ENCODE measurements at regions not wholly inside any gene's neighbourhood (a gene's known extent, or its start where the extent isn't known, plus 50 kb on each side); places are given as distances from the start of the nearest gene placed in this dataset.

DNA sequence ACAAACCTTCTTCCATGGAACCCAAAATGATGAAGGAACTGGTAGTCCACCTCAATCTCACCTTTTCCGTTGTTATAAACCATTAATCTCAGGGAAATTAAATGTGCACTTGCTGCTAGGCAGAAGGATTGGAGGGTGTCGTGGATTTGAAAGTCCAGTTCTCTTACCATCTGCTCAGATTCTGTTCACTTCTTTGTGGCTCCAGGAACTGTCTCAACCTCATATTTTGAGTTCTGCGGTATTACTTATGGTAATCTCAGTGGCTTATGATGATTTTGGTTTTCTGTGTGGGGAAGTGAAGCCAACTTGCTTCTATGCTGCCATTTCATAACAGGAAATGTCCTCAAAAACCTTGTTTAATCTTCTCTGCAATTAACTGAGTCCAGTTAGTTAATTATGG is 136.4 kb downstream of the CDC14C start:
- DNase-seq (ENCODE audit: low spot score in 2 of 2, unreplicated experiment in 2 of 2) = no peak
- TF ChIP-seq, protein P1, sequence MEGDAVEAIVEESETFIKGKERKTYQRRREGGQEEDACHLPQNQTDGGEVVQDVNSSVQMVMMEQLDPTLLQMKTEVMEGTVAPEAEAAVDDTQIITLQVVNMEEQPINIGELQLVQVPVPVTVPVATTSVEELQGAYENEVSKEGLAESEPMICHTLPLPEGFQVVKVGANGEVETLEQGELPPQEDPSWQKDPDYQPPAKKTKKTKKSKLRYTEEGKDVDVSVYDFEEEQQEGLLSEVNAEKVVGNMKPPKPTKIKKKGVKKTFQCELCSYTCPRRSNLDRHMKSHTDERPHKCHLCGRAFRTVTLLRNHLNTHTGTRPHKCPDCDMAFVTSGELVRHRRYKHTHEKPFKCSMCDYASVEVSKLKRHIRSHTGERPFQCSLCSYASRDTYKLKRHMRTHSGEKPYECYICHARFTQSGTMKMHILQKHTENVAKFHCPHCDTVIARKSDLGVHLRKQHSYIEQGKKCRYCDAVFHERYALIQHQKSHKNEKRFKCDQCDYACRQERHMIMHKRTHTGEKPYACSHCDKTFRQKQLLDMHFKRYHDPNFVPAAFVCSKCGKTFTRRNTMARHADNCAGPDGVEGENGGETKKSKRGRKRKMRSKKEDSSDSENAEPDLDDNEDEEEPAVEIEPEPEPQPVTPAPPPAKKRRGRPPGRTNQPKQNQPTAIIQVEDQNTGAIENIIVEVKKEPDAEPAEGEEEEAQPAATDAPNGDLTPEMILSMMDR (IDR thresholded peaks at IDR 0.05; ENCODE audit: unreplicated experiment) = no peak
- no peak overlapping the region for H3K27ac Mint-ChIP-seq
- peaks cover 4% of the 10 kb centered on the region for H3K27me3 Mint-ChIP-seq (ENCODE audit: low read depth)
- peaks cover 22% of the 10 kb centered on the region for H3K9me3 Mint-ChIP-seq
- no peaks in the 10 kb centered on the region for H3K4me1 Mint-ChIP-seq
- H3K4me3 Mint-ChIP-seq = no peak overlapping the region
- H3K36me3 Mint-ChIP-seq = no peaks in the 10 kb centered on the region

DNA sequence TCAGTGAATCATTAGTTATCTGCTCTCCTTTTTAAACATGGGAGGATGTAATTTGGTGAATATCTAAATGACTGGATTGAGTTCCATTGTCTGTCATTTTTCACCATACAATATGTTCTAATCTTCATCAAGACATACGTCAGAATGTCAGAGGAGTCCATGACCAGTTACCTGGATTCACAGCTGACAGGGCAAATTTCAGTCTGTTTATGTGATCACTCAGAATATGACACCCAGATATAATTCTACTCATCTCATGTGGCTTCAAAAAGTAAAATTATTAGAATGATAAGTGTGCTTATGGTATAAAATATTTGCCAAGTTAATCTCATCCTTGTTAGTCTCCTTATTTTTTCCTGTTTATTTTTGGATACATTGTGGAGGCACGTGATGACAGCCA is 150.2 kb downstream of the CDC14C start:
- no peak for DNase-seq (ENCODE audit: low spot score in 2 of 2, unreplicated experiment in 2 of 2)
- Mint-ChIP-seq H3K9me3 (peaks cover 15% of the 10 kb centered on the region), H3K4me3 (no peak overlapping the region), H3K36me3 (no peaks in the 10 kb centered on the region), H3K27ac (no peak overlapping the region), H3K4me1 (no peaks in the 10 kb centered on the region), H3K27me3 (ENCODE audit: low read depth) (no peaks in the 10 kb centered on the region)
- TF ChIP-seq, protein P1 (IDR thresholded peaks at IDR 0.05; ENCODE audit: unreplicated experiment) = no peak

DNA sequence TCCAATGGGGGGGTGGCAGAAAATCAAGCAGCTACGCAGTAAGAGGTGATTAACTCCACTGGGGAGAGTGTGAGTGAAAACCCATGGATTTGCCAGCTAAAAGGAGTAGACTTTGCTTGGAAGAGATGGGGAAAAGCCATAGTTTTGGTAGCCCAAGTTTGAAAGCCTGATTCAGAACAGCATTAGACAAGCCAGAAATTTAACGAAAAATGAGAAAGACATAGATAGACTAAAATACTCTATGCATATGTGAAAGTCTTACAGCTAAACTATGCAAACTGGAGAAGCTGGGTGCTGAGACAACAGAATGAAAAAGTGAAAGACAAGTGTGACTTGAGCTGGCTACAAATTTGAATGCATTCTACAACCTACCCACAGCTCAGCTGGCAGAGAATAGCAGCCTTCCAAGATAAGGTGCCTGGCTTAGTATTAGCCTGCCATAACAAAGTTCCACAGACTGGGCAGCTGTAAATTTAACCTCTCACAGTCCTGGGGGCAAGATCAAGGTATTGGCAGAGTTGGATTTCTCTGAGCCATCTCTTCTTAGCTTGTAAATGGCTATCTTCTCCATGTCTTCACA is 156.6 kb downstream of the CDC14C start:
- no peaks in the 10 kb centered on the region for H3K36me3 Mint-ChIP-seq
- TF ChIP-seq, protein P1 (IDR thresholded peaks at IDR 0.05; ENCODE audit: unreplicated experiment) = no peak
- H3K9me3 Mint-ChIP-seq = peaks cover 18% of the 10 kb centered on the region
- H3K27ac Mint-ChIP-seq = no peak overlapping the region
- H3K27me3 Mint-ChIP-seq (ENCODE audit: low read depth) = no peaks in the 10 kb centered on the region
- no peak overlapping the region for H3K4me3 Mint-ChIP-seq
- no peak for DNase-seq (ENCODE audit: low spot score in 2 of 2, unreplicated experiment in 2 of 2)
- no peaks in the 10 kb centered on the region for H3K4me1 Mint-ChIP-seq

DNA sequence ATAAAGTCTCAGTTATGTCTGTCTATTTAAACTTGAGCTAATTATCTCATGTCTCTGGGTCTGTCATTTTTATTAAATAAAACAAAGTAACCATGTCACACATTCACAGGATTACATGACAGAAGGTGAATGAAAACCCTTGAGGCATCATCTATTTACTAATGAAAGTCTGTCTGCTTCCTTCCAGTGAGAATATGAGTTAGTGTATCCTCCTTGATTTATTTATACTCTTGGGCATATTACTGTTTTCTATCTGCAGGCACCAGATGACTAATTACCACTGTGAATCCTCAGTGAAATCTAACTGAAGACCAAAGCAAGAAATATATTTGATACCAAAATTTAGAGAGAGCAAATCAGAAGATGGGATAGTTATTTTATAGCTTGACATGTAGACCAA is 163.7 kb downstream of the CDC14C start:
- Mint-ChIP-seq H3K27ac (no peak overlapping the region), H3K4me1 (peaks cover 6% of the 10 kb centered on the region), H3K4me3 (no peak overlapping the region), H3K36me3 (no peaks in the 10 kb centered on the region), H3K27me3 (ENCODE audit: low read depth) (no peaks in the 10 kb centered on the region), H3K9me3 (no peaks in the 10 kb centered on the region)
- TF ChIP-seq, protein P1 (IDR thresholded peaks at IDR 0.05; ENCODE audit: unreplicated experiment) = no peak
- DNase-seq (ENCODE audit: low spot score in 2 of 2, unreplicated experiment in 2 of 2) = no peak

DNA sequence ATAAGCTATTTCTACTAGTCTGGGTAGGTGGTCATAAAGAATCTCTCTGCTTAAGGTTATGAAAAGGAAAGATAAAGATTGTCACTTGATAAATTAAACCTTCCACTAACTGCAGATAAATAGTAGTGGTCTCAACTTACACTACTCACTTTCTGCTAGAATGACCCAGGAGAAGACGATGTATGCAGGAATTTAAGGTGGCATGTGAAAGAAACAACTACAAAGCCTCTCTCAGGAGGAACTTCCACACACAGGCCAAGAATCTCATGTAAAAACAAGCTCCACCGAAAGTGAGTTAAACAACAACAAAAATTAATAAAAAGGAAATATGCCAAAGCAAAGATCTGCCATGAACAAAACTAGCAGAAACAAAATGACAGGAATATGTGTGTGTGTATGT is 165.4 kb downstream of the CDC14C start:
- Mint-ChIP-seq H3K4me1 (peaks cover 6% of the 10 kb centered on the region), H3K27ac (no peak overlapping the region)
- TF ChIP-seq, protein P1 (IDR thresholded peaks at IDR 0.05; ENCODE audit: unreplicated experiment) = no peak

DNA sequence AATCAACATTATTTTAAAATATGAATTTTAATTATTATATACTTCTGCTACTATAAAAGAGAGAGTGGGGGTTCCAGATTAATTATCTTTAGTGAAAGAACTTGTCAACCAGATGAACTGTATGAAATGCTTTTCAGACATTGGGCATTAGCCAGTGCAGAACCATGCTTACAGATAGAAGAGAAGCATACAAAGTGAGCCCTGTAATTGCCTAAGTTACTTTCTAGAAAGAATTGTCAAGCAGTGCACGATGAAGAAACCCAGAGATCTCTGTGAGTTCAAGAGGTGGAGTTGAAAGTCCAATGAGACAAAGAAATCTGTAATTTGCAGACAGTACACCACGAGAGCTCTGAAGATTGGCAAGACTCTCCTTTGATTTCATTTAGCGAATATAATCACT is 166.7 kb downstream of the CDC14C start:
- H3K27ac Mint-ChIP-seq = no peak overlapping the region
- H3K4me3 Mint-ChIP-seq = no peak overlapping the region

More for the DNA sequence above, 165.4 kb downstream of the CDC14C start:
- Mint-ChIP-seq H3K27me3 (ENCODE audit: low read depth) (no peaks in the 10 kb centered on the region), H3K4me3 (no peak overlapping the region), H3K36me3 (no peaks in the 10 kb centered on the region), H3K9me3 (no peaks in the 10 kb centered on the region)
- no peak for DNase-seq (ENCODE audit: low spot score in 2 of 2, unreplicated experiment in 2 of 2)

More for the DNA sequence above, 166.7 kb downstream of the CDC14C start:
- no peak for DNase-seq (ENCODE audit: low spot score in 2 of 2, unreplicated experiment in 2 of 2)
- H3K36me3 Mint-ChIP-seq = no peaks in the 10 kb centered on the region
- H3K9me3 Mint-ChIP-seq = no peaks in the 10 kb centered on the region
- peaks cover 6% of the 10 kb centered on the region for H3K4me1 Mint-ChIP-seq
- no peaks in the 10 kb centered on the region for H3K27me3 Mint-ChIP-seq (ENCODE audit: low read depth)
- TF ChIP-seq, protein P1 (IDR thresholded peaks at IDR 0.05; ENCODE audit: unreplicated experiment) = no peak

Measured in mesothelial cell of epicardium (in vitro differentiated cells).